T-helper 2 cell (primary cell): ENCODE measurements at regions not wholly inside any gene's neighbourhood (a gene's known extent, or its start where the extent isn't known, plus 50 kb on each side); places are given as distances from the start of the nearest gene placed in this dataset.
"Not testable (repeated sequence)": the region's sequence is repeated elsewhere in the genome, so short reads cannot be mapped to it uniquely, and the experiment has no call there.

Experiments
- DNase-seq, 5 experiments: peaks; one replicate each; pipeline versions ENCODE4 v3.0.0 to v3.0.0-alpha.2; 2012 to 2022

DNA sequence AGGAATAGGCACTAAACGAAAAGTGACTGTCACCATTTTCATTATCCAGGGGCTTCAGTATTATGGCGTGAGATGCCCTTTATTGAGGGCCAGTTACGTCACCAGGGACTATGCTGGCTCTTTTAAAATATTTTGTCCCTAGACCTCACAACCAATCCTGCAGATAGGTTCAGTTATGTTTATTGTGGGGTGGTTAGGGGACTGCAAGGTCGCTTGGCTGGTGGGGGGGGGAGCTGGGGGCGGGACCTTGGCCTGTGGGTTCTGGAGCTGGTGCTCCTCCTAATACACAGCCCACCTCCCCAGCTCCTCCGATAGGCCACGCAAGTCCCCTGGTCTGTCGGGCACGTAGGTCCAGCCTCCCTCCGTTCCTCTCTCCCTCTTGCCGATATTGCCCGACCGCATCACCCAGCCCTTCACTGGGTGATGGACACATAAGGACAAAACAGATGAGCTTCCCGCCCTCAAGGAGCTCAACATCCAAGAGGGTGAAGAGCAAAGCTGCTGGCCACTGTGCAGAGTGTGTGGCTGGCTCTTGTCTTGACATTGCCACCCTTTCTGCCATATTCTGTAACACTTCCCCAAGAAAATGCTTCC, 271.8 kb downstream of the MATN1 start:
- no peak for DNase-seq

DNA sequence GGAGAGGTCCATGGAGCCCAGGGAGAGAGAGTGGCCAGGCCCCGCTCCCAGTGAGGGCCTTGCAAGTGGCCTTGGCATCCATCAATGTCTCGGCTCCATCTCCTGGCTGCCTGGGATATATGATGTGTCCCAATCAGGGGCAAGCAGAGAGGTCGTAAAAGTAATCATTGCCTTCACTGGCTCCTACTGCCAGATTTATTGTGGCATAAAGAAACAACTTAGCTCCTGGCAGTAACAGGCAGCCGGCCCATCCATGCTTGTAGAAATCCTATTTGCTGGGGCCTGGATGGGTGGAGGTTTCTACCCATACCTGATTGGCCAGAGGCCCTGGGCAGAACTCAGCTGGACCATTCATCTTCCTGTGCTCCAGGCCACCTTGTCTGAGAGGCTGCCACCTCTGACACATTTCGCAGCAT, 272.6 kb downstream of the MATN1 start:
- no peak for DNase-seq

DNA sequence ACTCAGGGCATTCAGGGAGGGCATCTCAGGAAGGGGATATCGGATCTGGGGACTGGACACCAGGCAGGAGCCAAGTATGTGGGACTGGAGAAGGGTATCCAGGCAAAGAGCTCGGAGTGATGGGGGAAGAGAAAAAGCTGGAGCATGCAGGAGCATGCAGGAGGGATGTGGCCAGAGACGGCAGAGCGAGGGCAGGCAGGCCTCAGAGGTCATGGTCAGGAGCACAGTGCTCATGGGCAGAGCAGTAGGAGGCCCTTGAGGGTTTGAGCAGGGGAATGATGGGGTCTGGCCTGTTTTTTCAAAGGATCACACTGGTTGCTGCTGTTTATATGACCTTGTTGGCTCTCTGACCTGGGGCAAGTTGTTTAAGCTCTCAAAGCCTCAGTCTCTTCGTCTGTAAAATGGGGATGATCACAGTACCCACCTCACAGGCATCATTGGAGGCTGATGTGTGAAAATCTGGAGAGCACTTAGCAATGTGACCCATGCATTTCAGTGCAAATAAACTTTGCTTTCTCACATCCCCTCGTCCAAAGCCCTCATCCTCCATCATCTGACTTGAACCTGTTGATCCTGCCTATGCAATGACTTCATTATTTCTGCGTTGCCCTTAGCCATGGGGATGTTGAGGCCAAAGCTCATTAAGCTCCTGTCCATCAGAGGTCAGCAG, 273.1 kb downstream of the MATN1 start:
- no peak for DNase-seq

DNA sequence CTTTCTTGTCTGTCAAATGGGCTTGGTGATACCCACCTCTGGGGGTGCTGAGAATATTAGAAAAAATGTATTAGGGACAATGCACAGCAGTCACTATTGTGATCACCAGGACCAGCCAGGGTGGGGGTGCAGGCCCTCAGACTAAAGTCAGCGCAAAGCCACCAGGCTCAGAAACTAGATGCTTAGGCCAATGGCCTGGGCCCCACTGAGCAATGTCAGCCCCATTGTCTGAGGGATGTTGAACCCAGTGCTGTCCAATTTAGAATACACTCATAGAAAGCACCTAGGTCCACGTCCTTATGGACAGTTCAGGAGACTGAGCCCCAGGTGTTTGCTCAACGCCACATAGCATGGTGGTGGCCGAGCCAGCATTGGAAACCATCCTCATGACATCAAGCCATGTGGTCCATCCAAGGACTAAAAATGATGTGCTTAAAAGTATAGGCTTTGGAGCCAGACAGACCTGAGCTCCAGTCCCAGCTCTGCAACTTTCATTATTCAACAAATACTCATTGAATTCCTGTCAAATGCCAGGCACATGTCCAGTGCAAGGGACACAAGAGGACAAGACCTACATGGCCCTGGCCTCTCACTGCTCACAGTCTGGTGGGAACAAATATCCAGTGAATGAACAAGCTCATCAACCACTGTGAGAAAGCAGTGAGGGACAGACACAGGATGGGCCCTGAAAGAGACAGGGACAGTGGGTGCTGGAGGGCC, 273.8 kb downstream of the MATN1 start:
- no peak for DNase-seq

DNA sequence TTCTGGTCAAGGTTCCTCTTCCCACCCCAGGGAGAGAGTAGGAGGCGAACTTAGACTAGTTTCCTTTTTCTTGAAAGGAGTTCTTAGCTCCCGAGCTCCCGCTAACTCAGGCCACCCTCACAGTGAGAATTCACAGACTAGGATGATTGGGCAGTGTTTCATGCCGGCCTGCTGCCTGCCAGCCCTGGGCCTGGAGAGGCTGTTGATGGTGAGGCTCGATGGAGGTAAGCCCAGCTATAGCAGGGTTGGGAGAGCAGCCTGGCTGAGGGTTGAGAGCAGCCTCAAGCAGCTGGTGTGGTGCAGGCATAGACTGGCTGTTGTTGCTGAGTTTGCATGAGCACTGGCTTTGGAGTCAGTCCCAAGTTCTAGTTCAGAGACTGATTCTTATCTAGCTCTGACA, 274.4 kb downstream of the MATN1 start:
- DNase-seq, result no peak

DNA sequence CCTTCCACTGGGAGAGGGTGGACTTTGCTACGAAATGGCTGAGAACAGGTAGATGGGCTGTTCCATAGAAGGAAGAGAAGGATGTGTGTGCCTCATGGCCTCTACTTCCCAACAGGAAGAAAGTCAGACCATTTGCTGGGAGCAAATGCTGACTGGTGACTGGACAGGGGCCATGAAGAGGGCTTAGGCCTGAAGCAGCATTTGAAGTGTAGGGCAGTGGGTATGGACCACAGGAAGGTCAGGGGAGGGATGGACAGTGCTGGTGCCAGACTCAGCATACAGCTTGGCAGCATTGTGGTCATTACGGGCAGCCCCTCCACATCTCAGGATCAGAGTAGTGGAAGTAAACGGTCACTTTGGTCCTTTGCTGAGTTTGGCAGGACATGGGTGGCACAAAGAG, 275.7 kb downstream of the MATN1 start:
- no peak for DNase-seq

DNA sequence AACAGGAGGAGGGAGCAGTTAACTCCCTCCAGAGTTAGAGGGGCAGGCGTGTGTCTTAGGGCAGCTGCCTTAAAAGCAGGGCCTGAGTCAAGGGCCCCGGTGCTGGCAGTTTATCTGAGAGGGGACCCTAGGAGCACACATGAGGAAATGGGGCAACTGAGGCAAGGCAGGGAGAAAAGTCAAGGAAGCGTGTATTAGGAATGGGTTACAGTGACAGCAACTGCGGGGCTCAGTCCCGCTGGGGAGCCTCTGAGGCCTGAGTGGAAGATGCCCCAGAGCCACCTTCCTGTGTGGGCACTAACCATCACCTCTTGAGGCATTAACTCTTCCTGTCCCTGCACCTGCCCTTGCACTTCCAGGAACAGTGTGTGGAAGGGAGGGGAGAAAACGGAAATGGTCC, 276.3 kb downstream of the MATN1 start:
- DNase-seq, result no peak

DNA sequence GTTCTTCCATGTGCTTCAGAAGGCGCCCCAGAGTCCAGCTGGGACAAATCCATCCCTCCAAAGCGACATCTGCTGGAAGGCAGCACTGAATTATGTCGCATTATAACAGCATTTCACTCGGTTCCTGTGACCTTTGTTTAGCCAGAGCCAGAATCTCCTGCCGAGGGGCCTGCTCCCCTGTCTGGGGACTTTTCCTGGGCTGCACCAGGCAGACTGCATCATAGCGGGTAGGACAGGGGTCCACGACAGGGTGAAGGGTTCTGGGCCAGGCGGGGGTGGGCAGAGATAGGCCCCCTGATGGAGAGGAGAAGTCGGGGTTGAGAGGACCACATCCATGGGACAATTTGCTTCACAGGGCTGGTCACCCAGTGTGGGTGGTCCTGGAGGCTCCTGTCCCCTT, 276.9 kb downstream of the MATN1 start:
- no peak for DNase-seq

DNA sequence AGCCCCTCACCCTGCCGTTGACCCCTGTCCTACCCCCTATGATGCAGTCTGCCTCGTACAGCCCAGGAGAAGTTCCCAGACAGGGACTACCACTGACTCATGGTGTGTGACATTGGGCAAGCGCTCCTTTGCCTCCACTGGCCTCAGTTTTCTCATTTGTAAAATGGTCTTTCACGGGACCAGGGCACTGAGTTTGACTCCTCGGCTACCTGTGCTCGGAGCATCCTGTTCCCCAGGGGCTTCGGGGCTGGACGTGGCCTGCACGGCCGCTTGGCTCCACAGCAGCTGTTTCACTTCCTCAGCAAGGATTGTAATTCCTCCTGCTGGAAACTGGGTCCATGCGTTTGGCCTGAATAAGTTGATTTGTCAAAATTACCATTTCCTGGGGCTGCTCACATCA, 277.3 kb downstream of the MATN1 start:
- DNase-seq, result no peak

DNA sequence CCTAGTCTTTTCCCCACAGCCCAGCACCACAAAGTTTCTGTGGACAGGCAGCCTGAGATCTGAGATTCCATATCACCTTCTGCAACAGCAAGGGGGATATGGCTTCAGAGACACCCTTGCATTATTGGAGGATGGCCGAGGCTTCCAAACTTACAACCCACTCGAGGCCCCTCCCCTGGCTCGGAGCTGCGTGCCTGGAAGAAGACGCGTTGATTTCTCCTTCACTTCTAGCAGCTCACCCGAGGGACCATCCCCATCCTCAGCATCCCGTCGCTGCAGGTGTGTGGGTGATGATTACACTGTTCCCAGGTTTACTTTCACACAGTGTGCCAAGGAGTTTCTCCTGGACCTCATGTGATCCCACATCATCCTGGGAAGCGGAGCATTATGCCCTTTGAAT, 277.9 kb downstream of the MATN1 start:
- DNase-seq, result no peak

DNA sequence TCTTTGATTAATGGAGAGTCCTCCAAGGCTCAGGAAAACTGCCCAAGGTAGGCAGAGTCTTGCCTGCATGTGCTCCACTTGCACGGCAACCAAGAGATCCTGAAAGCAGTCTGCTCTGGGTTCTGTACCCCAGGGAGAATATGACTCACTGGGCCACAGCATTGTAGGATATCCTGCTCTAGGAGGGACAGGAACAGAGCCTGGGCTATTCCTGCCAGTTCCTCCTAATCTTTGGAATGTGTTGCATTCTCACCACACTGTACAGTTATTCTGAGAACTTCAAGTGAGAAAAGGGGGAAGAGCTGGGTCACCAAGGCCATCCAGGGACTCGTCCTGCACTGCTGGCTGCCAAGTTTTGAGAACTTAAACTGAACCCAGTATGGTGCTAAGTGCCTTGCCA, 278.5 kb downstream of the MATN1 start:
- no peak for DNase-seq

DNA sequence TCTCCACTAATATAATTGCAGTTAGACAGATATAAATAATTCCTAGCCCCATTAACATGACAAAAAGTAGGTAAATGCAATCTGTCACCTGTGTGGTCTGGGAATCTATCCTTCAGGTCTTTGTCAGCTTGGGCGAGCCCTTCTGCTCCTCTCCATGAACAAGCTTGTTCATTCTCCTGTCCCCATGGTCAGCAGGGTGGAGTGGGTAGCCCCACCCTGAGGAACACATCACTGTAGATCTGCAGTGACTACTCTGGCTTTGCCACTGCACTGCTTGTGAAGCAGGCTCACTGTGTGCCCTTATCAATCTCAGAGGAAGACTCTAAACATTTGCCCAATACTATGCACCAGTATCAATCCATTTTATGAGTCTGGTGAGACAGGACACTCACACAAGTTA, 279.0 kb downstream of the MATN1 start:
- no peak for DNase-seq

DNA sequence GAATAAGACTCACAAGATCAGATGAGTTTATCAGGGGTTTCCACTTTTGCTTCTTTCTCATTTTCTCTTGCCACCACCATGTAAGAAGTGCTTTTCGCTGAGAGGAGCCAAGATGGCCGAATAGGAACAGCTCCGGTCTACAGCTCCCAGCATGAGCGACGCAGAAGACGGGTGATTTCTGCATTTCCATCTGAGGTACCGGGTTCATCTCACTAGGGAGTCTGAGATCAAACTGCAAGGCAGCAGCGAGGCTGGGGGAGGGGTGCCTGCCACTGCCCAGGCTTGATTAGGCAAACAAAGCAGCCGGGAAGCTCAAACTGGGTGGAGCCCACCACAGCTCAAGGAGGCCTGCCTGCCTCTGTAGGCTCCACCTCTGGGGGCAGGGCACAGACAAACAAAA, 285.1 kb downstream of the MATN1 start:
- DNase-seq, result not testable (repeated sequence)

DNA sequence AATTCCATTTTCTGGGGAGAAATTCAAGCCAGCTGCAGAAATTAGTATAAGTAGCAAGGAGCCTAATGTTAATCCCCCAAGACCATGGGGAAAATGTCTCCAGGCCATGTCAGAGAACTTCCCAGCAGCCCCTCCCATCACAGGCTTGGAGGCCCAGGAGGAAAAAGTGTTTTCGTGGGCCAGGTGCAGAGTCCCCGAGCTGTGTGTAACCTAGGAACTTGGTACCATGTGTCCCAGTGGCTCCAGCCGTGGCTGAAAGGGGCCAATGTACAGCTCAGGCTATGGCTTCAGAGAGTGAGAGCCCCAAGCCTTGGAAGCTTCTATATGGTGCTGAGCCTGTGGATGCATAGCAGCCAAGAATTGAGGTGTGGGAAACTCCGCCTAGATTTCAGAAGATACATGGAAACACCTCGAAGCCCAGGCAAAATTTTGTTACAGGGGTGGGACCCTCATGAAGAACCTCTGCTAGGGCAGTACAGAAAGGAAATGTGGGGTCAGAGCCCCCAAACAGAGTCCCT, 286.3 kb downstream of the MATN1 start:
- DNase-seq, result no peak

DNA sequence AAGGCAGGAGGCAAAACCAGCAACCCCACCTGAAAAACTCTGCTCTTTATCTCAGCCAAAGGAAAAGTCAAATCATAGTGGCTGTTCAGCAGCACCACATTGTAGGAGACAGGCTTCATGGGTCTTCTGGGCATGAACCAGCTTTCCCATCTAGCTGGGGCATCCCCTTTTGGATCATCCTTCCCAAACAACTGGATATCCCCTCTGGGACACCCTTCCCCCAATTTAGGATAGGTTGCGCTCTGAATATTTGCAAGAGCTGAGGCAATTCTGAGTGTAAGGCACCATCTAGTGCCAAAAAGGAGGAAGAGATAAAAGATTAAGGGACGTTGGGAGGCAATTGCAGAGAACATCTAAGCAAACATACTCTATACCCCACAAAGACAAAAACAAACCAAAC, 295.8 kb downstream of the MATN1 start:
- DNase-seq, result no peak

DNA sequence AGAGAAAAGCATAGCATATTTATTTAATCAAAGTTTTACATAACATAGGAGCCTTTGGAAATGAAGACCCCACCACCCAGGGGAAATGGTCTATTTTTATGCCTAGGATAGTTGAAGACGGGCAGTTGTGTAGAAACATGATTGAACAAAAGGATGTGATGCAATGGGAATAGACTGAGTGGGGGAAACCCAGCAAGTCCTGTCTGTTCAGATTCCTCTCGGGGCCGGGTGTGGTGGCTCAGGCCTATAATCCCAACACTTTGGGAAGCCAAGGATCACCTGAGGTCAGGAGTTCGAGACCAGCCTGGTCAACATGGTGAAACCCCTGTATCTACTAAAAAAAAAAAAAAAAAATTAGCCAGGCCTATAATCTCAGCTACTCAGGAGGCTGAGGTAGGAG, 298.3 kb downstream of the MATN1 start:
- no peak for DNase-seq

DNA sequence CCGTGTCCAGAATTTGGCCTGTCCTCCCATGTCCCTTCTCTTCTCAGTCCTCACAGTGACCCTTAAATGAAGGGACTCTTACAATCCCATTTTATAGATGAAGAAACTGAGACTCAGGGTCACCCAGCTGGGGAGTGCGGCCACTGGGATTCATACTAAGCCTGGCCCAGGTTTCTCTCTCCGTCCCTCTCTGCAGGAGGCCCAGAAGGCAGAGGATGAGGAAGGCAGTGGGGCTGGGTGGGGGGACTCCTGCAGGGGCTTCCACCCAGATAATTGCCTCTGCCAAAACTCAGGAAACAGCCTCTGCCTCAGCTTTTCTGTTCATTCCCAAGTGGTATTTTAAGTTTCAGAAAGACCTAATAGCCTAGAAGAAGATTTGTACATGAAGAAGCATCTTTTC, 299.8 kb downstream of the MATN1 start:
- no peak for DNase-seq

DNA sequence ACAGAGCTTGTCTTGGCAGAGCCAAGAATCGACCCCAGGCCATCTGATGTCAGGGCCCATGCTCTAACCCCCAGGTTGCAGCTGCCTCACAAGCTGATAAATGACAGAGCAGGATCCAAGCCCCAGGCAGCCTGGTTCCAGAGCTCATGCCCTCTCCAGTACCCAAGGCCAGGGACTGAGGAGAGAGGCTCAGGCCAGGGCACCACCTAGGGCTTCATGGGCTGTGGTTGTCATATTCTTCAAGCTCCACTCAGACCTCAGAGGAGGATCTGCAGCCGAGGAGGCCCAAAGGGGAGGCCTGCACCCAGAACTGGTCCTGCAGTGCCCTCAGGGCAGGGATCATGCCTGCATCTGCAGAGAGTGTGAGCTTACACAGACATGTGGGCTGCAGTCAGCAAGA, 301.1 kb downstream of the MATN1 start:
- DNase-seq, result no peak

DNA sequence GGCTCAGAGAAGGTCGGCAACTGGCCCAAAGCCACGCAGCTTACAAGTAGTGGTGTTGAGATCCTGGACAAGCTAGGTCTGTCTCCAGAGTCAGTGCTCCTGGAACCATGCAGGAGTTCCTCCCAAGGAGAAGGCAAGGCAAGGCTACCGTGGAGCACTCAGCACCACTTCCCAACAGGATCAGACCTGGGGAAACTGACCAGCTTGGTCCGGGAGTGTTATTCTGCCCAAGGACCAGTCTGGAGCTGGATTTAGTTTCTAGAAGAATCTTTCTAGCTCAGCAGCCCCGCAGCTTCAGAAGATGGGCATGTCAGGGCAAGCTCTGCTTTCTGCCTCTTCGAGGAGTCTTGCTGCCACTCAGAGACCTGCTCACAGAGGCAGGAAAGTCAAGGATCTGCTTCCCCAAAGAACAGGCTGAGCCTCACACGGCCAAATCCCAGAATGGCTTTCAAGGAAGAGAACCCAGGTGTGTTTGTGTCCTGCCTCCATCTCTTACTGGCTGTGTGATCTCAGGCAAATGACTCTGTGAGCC, 302.8 kb downstream of the MATN1 start:
- DNase-seq, result no peak

DNA sequence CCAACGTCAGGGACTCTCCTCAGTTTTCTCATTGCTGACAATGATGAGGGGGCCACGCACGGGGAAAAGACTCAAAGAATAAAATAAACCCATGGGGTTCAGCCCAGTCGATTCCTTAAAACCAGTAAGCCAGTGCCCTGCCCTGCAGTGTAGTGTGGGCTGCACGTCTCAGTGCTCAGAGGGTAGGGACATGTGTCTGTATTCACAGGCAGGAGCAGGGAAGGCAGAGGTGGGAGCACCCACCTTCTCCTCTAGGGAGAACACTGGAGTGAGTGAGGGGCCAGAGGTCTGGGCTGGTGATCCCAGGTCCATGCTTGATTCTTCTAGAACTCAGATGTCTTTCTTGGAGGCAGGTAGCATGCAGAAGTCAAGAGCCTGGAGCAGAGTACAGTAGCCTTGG, 303.6 kb downstream of the MATN1 start:
- no peak for DNase-seq

DNA sequence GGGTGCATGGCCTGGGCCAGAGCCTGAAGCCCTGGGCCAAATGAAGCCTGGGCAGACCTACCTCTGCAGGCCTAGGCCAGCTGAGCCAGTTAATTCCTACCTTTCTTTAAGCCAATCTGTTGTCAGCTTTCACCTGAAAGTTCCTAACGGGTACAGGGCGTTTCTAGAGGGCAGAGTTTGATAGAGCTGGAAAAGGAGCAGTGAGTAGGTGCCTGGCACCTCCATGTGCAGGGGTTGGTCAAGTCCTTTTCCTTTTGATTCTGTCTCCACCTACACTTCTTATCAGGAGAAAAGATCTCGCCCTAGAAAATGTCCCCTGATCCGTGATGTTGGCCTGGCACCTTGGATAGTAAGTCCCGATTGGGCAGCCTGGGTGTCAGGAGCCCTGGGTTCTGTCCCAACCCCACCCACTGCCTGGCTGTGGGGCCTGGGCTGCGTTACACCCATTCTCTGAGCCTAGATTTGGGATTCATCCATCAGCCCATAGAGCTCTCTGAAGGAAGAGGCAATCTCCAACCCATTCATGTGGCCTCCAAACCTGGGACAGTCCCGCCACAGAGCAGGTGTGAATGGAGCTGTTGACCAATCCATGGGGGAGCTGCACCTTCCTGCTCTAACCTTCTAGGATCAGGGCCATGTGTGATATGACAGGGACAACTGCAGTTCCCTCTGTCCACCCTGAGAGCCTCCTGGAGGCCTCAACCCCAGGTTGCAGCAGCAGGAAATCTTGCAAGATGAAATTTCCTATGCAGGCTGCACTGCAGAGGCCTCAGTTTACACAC, 304.3 kb downstream of the MATN1 start:
- no peak for DNase-seq

DNA sequence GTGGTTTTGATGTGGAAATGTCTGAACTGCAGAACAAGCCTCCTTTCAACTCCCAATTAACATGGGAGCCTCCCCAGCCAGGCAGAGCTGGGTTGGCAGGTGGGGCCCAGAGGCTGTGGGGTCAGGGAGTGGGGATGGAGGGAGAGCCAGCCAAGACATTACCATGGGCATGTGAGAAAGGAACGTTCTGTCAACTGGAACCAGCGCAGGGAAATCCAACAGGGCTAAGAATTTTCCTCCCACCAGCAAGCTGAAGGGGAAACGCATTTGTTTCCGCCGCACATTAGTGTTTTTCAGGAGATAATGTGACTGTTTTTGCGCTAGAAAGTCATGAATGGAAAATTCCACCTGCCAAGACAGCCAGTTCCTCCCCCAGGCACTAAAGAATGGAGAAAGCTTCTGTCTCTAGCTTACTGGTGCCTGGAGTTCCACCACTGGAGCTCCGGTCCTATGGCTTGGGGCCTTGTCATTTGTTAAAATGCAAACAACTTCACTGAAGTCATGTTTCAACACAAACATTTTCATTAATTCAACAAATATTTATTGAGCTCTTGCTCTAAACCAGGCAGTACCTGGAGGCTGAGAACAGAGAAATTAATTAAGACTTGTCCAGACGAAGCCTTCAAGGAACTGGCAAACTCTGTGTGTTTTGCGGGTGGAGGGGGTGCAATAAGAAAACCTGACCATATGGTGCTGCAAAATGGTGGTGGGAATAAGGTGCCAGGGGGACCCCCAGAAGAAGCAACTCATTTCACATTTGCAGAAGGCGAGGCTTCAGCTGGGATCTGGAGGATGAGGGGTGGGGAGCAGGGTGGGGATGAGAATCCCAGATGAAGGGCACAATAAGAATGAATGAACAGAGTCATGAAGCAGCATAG, 305.1 kb downstream of the MATN1 start:
- DNase-seq, result no peak
